GM21528 (cell line): ENCODE measurements at regions not wholly inside any gene's neighbourhood (a gene's known extent, or its start where the extent isn't known, plus 50 kb on each side); places are given as distances from the start of the nearest gene placed in this dataset.

Source experiments
- ATAC-seq: cut with Tn5 transposase; IDR thresholded peaks from one replicate; pipeline ENCODE4 v1.9.1; 2021; ENCODE audit warnings: mild to moderate bottlenecking, moderate library complexity; ENCODE audit not compliant: unreplicated experiment, low FRiP score

DNA sequence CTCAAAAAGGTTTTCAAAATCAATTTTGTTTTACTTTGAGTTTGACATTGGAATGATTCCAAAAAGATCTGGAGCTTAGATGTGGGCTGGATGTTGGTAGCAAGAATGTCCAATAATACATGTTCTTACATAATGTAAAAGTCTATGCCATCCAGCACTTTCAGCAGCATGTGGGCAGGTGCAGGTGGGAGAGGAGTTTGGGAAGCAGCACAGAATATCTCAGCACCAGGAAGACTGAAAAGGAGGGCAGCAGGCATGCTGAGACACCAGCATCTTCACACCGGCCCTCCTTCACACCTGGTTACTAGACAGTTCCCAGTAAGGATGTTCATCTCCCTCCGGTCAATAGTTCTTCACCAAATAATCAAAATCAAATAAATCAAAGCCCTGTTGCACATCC lies 166.6 kb downstream of the ZBTB18 start:
- no peak for ATAC-seq

DNA sequence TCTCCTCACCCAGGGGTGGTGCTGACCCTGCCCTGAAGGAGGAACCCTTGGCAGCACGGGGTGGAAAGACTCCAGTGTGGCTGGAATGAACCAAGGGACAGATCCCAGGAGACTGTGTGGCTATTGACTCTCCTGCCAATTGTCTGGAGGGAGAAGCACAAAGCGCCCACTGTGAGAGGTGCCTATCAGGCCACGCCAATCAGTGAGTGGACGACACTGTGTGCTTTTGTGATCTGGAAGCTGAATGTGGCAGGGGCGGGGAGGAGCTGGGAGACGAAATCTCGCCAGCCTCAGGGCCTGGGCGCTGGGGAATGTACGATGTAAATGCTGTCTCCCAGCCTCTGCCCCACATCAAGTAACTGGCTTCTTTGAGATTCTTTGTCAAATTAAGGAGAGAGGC lies 167.1 kb downstream of the ZBTB18 start:
- ATAC-seq: no peak

DNA sequence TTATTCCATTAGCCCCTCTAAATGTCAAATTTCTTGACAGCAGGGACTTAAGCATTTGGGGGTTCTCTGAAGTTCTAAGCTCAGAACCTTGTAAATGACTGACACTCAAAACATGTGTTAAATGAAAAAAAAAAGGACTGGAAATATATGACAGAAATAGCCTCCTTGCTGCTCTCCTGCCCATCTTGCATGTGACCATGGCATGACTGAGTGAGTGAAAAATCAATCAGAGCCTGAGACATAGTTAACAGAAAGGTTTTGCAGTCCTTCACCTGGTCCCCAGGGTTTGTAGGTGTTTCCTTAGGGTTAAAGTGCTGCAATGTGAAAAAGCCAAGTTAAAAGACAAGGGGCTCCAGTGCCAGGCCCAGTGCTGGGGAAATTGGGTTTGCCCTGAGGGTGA lies 168.1 kb downstream of the ZBTB18 start:
- ATAC-seq: no peak

DNA sequence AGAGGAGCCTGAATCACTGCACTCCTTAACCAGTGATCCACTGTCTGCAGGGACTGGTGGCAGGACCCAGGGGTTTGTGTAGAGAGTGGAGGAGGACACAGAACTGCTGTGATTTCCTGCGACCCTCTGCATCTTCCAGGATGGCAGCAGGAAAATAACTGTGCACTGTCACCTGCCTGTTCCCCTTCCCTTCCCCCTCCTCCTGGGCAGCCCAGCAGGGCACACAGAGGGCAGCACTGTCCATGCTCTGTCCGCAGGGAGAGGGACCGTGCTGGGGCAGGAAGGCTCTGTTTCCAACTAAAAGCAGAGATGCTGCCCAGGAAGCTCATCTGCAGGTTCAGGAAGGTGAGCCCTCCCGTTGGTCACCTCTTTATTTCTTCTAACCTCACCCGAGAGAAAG lies 168.7 kb downstream of the ZBTB18 start:
- no peak for ATAC-seq

- ATAC-seq: no peak
Observed at GRCh38 chr1:244220410-244220809, 169.3 kb downstream of the ZBTB18 start.

DNA sequence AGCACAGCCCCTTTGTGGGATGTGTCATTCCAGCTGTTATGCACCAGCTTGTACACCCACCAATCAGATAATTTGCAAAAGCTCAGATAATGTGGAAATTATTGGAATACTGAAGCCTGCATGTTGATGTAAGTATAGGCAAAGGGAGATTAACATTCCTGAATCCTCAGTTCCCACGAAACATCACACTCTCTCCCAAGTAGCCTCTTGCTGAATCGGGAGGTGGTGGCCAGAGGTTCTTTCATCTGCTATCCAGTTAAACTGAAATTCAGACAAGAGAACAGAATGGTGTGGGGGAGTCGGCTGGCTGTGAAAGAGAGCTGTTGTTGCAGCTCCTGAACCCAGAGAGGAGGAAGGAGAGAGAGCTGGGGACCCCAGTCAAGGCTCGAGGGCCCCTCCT lies 170.9 kb downstream of the ZBTB18 start:
- ATAC-seq: no peak

- ATAC-seq: no peak
Observed at GRCh38 chr1:244224487-244225430, 173.7 kb downstream of the ZBTB18 start.

DNA sequence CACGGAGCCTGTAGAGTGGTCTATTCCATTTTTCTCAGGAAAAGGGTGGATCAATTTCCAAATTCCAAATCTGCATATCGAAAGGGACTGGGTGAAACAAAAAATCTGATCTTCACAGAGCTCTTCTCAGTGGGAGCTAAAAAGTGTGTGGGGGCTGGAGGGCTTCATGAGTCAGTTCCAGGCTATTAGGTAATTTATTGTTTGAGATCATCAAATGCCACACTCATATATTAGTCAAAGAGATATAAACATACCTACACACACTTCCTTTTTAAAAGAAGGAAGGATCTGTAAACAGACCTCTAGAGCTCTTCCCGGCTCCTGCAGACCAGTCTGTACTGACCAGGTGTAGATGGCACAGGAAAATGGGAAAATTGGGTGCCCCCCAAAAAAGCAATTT lies 175.4 kb downstream of the ZBTB18 start:
- ATAC-seq: no peak

- no peak for ATAC-seq
Observed at GRCh38 chr1:244230470-244230869, 179.4 kb downstream of the ZBTB18 start.

DNA sequence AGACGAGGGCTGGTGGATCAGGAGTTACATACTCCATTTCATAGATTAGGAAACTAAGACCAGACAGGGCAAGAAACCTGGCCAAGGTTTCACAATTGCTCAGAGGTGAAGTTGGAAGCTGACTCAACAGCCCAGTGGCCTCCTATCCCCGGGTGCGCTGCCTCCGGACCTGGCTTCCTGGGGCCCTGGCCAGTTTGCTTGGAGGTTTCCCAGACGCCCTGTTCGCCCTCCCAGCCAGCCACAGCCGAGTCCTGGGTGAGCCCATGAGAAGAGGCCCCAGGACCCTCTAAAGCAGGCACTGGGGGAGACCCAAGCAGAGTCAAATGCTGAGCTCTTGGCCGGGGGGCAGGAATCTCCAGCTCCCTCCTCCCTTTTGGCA lies 180.1 kb downstream of the ZBTB18 start:
- no peak for ATAC-seq

- no peak for ATAC-seq
Observed at GRCh38 chr1:244231572-244232315, 180.7 kb downstream of the ZBTB18 start.

GRCh38 chr1:244234009-244234643 lies 183.0 kb downstream of the ZBTB18 start:
- ATAC-seq: no peak

DNA sequence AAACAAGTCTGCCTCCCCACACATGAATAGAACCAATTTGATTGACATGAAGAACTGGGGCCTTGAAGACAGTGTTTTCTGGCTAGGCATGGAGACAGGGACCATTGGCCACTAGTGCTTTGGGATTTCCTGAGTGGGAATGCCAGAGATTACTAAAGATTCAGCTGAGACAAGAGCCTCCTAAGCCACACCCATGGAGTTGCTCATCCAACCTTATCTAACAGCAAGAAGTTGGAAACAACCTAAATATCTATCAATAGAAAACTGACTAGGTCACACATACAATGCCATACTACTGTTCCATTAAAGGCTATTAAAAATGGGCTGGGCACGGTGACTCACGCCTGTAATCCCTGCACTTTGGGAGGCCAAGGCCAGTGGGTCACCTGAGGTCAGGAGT lies 184.1 kb downstream of the ZBTB18 start:
- no peak for ATAC-seq

GRCh38 chr1:244236101-244236500 lies 185.0 kb downstream of the ZBTB18 start:
- ATAC-seq: no peak

DNA sequence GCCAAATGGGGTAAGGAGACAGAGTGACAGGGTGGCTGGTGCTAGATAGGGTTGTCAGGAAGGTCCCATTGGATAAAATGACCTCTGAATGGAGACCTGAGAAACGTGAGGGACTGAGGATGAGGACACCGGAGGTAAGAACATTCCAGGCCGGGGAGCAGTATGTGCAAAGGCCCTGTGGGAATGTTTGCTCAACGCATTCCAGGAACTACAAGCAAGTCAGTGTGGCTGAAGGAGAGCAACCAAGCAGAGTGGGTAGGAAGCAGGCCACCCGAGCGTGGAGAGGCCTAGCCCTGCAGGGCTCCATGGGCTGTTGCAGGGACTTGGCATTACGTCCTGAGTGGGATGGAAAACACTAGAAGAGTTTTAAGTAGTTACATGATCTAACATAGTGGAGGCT lies 185.6 kb downstream of the ZBTB18 start:
- no peak for ATAC-seq

- ATAC-seq: no peak
Observed at GRCh38 chr1:244237445-244237844, 186.4 kb downstream of the ZBTB18 start.

DNA sequence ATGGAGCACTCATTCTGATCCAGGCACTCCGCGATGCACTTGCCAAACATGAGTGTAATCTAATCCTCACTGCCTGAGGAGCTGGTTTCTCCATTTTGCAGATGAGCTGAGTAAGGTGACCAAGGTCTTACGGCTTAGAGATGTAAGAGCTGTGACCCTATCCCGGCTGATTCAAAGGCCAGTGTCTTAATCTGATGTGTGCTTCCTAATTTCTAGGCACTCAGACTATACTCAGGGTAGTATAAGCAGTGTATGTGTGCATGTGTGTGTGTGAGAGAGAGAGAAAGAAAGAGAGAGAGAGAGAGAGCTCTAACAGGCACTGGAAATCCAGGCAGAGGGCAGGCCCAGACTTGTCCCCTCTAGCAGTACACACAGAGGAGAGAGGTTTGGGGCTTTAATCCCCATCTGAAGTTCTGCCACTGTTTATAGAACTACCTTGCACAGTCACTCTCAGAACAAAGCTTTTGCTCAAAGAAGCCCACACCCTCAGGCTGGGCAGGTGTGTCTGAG lies 188.2 kb downstream of the ZBTB18 start:
- ATAC-seq: peak; percentile 64

- no peak for ATAC-seq
Observed at GRCh38 chr1:244241438-244241837, 190.4 kb downstream of the ZBTB18 start.

DNA sequence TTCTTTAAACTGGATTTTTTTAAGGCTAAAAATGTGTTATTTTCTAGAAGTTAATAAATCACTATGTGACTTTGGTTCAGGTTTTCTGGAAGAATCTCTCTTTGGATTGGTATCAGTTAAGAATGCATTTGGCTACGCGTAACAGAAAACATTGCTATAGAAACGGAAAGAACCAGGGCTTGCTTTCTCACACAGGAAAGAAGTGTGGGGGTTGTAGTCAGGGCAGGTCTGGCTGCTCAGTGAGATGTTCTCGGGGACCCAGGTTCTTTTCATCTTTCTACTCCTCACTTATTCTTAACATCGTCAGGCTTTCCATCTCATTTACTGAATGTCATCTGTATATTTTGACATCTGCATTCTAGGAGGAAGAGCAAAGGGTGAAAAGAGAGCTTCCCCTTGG lies 191.4 kb downstream of the ZBTB18 start:
- ATAC-seq: peak; percentile 48

GRCh38 chr1:244246334-244246733 lies 195.3 kb downstream of the ZBTB18 start:
- no peak for ATAC-seq

DNA sequence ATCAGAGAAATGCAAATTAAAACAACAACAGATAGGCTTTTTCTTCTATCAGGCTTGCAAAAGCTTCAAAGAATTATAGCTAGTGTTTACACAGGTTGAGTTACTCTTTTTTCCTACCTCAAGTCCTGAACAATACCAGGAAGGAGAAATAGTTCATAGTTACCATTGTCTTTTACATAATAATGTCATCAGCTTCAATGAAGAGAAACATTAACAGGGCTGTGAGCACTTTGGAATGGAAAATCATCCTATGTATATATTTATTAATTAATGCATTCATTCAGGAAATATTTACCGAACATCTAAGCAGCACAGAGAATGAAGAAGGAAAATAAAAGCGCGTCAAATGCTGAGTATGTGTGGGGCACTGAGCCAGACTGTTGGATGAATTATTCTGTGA lies 197.3 kb downstream of the ZBTB18 start:
- ATAC-seq: no peak
